HCT116 (cell line): ENCODE measurements at regions not wholly inside any gene's neighbourhood (a gene's known extent, or its start where the extent isn't known, plus 50 kb on each side); places are given as distances from the start of the nearest gene placed in this dataset.

Experiments used
- ATAC-seq: fragments of 200-7000 bp; cut with Tn5 transposase; 2 replicates; pipeline ENCODE4 v1.9.1; 2020; ENCODE audit warnings: mild to moderate bottlenecking, moderate library complexity
- BruUV-seq: library from RNA; stranded (reverse); fragments of 400-500 nt; replicated peaks from 2 replicates; lab custom pipeline; 2021; lab: Mats Ljungman, UMichigan
- CTCF ChIA-PET: fragments of 300-600 bp; sonication (Branson Sonifier 250); formaldehyde crosslinking; loops from one replicate; lab custom pipeline; 2021; ENCODE audit warnings: antibody characterized with exemption; lab: Charles Lee
- POLR2A ChIA-PET: fragments of 300-600, 350-600 bp; sonication (Branson Sonifier 250); formaldehyde crosslinking; loops from one replicate; lab custom pipeline; 2021; ENCODE audit warnings: antibody characterized with exemption; lab: Charles Lee
- RAD21 ChIA-PET, 2 experiments: fragments of 300-600 bp; sonication (Branson Sonifier 250); formaldehyde crosslinking; loops; one replicate each; lab custom pipeline; 2023; ENCODE audit warnings: low total read pairs in 2 of 2; ENCODE audit not compliant: uncharacterized antibody in 2 of 2, unreplicated experiment in 2 of 2, low non-redundant PET in 1 of 2; lab: Charles Lee
- DNase-seq: peaks from one replicate; pipeline ENCODE4 v3.0.0-alpha.2; 2010; ENCODE audit warnings: low read depth, low spot score
- H2AFZ ChIP-seq: fragments of 200-600 bp; shearing (Covaris generic), sonication (generic); 2 replicates; pipeline ENCODE4 v1.6.1; 2017; ENCODE audit warnings: low read depth, mixed run types, mixed read lengths, antibody characterized with exemption, low read length; ENCODE audit not compliant: poor library complexity, severe bottlenecking
- H3K27ac ChIP-seq: 2 replicates; pipeline ENCODE4 v1.5.1; 2012; ENCODE audit warnings: low read depth, low read length
- H3K27me3 ChIP-seq: fragments of 200-600 bp; sonication (generic); 2 replicates; pipeline ENCODE4 v1.6.1; 2016; ENCODE audit warnings: mixed run types, low read length, mixed read lengths; ENCODE audit not compliant: insufficient read depth
- H3K36me3 ChIP-seq, 2 experiments: fragments of 200-500 bp in 1 of 2; fragments of 200-600 bp in 1 of 2; sonication (Bioruptor generic) in 1 of 2; sonication (generic) in 1 of 2; 2 replicates each; pipeline versions ENCODE4 v1.5.1 to v1.6.1; 2014 to 2016; ENCODE audit warnings: low read length in 2 of 2, inconsistent platforms in 1 of 2, mixed read lengths in 1 of 2, mixed run types in 1 of 2; ENCODE audit not compliant: insufficient read depth in 2 of 2, control insufficient read depth in 1 of 2
- H3K4me1 ChIP-seq, 2 experiments: fragments of 200-600 bp in 1 of 2; sonication (generic) in 1 of 2; 2 replicates each; pipeline versions ENCODE4 v1.5.1 to v1.6.1; 2012 to 2017; ENCODE audit warnings: low read length in 2 of 2, inconsistent platforms in 1 of 2, mild to moderate bottlenecking in 1 of 2, mixed read lengths in 1 of 2, mixed run types in 1 of 2, moderate library complexity in 1 of 2; ENCODE audit not compliant: insufficient read depth in 2 of 2, control insufficient read depth in 1 of 2
- H3K4me2 ChIP-seq: fragments of 200-600 bp; sonication (generic); 2 replicates; pipeline ENCODE4 v1.6.1; 2017; ENCODE audit warnings: mixed run types, low read length, mixed read lengths
- H3K4me3 ChIP-seq, 2 experiments: fragments of 200-600 bp in 1 of 2; sonication (generic) in 1 of 2; replicated peaks in 1 of 2; 2 replicates each; pipeline ENCODE4 v1.5.1; 2011 to 2016; ENCODE audit warnings: low read length in 2 of 2, control low read depth in 1 of 2, low read depth in 1 of 2, mild to moderate bottlenecking in 1 of 2, mixed read lengths in 1 of 2, mixed run types in 1 of 2
- H3K79me2 ChIP-seq: fragments of 200-600 bp; sonication (generic); 2 replicates; pipeline ENCODE4 v1.6.1; 2017; ENCODE audit warnings: mild to moderate bottlenecking, mixed run types, low read length, moderate library complexity, mixed read lengths; ENCODE audit not compliant: insufficient read depth
- H3K9ac ChIP-seq: fragments of 200-600 bp; sonication (generic); 2 replicates; pipeline ENCODE4 v1.6.1; 2016; ENCODE audit warnings: low read length, mixed read lengths
- H3K9me2 ChIP-seq: fragments of 200-600 bp; sonication (generic), shearing (Covaris generic); 2 replicates; pipeline ENCODE4 v1.6.1; 2017; ENCODE audit warnings: mixed run types, mild to moderate bottlenecking, moderate library complexity; ENCODE audit not compliant: insufficient read depth
- H3K9me3 ChIP-seq, 2 experiments: fragments of 200-500 bp in 1 of 2; fragments of 200-600 bp in 1 of 2; sonication (Bioruptor generic) in 1 of 2; sonication (generic) in 1 of 2; 2 replicates each; pipeline ENCODE4 v1.6.1; 2014 to 2017; ENCODE audit warnings: low read length in 2 of 2, mixed read lengths in 2 of 2, inconsistent platforms in 1 of 2, low read depth in 1 of 2, mild to moderate bottlenecking in 1 of 2, mixed run types in 1 of 2, moderate library complexity in 1 of 2; ENCODE audit not compliant: control insufficient read depth in 1 of 2, insufficient read depth in 1 of 2
- H4K20me1 ChIP-seq: fragments of 200-600 bp; sonication (generic), shearing (Covaris generic); 2 replicates; pipeline ENCODE4 v1.6.1; 2017; ENCODE audit warnings: mixed run types, mild to moderate bottlenecking, moderate library complexity; ENCODE audit not compliant: insufficient read depth
- CEBPB ChIP-seq: IDR thresholded peaks from 2 replicates; pipeline ENCODE4 v1.6.1; 2012; ENCODE audit warnings: low read depth
- FOSL1 ChIP-seq: IDR thresholded peaks from 2 replicates; pipeline ENCODE4 v1.6.1; 2012; ENCODE audit warnings: low read depth
- JUND ChIP-seq: IDR thresholded peaks from 2 replicates; pipeline ENCODE4 v1.6.1; 2012
- POLR2AphosphoS5 ChIP-seq: IDR thresholded peaks from 2 replicates; pipeline ENCODE4 v1.6.1; 2011; ENCODE audit warnings: mild to moderate bottlenecking, low read depth, low read length, moderate library complexity
- SP1 ChIP-seq: IDR thresholded peaks from 2 replicates; pipeline ENCODE4 v1.6.1; 2012; ENCODE audit warnings: low read depth
- YY1 ChIP-seq: IDR thresholded peaks from 2 replicates; pipeline ENCODE4 v1.6.1; 2011; ENCODE audit warnings: low read length, low read depth, moderate library complexity, mild to moderate bottlenecking; ENCODE audit not compliant: insufficient replicate concordance; ENCODE audit errors: extremely low read depth
- ZFX ChIP-seq: fragments of 450-650 bp; IDR thresholded peaks from 2 replicates; pipeline ENCODE4 v1.6.1; 2017
- ZNF274 ChIP-seq: fragments of 200-500 bp; sonication (Bioruptor generic); IDR thresholded peaks from 2 replicates; pipeline ENCODE4 v1.6.1; 2014; ENCODE audit warnings: mild to moderate bottlenecking, low read depth, low read length, inconsistent platforms
- intact Hi-C: fragments of 100-400 bp; cut with micrococcal nuclease; formaldehyde crosslinking; loops from 2 replicates; pipeline ENCODE4 v1.10.0; 2022
- TF ChIP-seq, protein P1 (sequence below): IDR thresholded peaks from 2 replicates; pipeline ENCODE4 v1.6.1; 2012

DNA sequence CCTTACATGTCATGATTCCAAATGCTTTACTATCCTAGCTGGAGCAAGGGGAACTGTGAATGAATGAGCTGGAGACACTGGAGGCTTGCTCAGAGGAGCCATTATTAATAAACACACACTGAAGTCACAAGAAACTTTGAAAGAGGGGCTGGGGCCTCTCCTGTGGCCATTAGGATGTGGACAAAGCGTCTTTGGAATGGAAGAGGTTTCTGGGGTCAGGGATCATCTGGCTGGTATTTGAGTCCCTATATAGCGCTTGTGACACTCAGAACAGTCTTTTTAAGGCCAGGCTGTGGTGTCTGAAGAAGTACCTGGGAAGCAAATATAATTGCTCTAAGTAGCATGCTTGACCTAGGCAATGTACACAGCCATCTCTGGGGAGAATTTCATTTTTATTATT is 193.0 kb downstream of the JCAD start (continued):
- TF ChIP-seq YY1 (no peak), FOSL1 (no peak), CEBPB (no peak)

DNA sequence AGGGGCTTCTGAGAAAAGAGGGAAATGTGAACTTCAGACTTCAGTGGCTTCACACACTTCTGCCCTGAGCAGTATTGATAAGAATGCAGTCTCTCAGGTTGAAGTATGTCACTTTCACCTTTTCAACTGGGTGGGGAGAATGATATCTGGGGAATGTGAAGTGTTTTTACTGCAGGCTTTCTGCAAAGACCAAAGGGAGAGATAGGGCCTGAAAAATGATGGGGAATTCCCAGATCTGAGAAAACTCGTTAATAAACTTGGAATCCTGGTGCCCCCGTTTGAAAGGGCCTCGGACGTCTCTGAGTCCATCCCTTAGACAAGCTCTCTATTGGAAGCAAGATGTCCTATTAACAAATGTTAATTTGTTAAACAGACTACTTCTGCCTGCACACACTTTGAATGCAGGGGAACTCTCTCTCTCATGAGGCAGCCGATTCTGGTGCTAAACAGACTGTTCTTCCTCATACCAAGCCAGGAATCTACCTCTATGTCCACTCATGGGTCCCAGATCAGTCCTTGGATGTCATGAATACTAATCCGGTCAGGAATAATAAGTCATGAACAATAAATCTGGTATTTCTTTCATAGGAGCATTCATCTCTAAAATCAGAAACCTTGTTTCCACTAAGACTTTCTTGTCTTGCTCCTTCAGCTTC is 193.6 kb downstream of the JCAD start:
- BruUV-seq: no TSS peak
- ChIA-PET POLR2A (no interaction called here), RAD21 (no interaction called here), CTCF (no interaction called here)
- no peak overlapping the region; the same call in 1 of the 2 replicates for H3K27ac ChIP-seq
- TF ChIP-seq JUND (no peak), SP1 (peak; percentile 32; the same call in 1 of the 2 replicates), ZFX (no peak), POLR2AphosphoS5 (no peak), ZNF274 (no peak), YY1 (no peak)
- TF ChIP-seq, protein P1, sequence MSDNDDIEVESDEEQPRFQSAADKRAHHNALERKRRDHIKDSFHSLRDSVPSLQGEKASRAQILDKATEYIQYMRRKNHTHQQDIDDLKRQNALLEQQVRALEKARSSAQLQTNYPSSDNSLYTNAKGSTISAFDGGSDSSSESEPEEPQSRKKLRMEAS: no peak
- peak overlapping the region; percentile 64 for H3K4me2 ChIP-seq
- ATAC-seq: peak; percentile 64
- H2AFZ ChIP-seq: peak overlapping the region; percentile 92
- no peaks in the 10 kb centered on the region for H3K36me3 ChIP-seq
- no peaks in the 10 kb centered on the region for H3K27me3 ChIP-seq
- no peaks in the 10 kb centered on the region for H3K79me2 ChIP-seq
- no peaks in the 10 kb centered on the region for H3K9me2 ChIP-seq
- peak; percentile 16 for DNase-seq
- H4K20me1 ChIP-seq: no peaks in the 10 kb centered on the region
- intact Hi-C loops: no loop called here
- H3K9ac ChIP-seq: peak overlapping the region; percentile 18
- peak overlapping the region in 1 of 2 experiments; percentile 22; a peak in 1 of 4 replicates for H3K4me3 ChIP-seq
- H3K9me3 ChIP-seq: no peaks in the 10 kb centered on the region
- peaks cover 11 to 46% of the 10 kb centered on the region in 2 experiments for H3K4me1 ChIP-seq
